MCF 10A (cell line): ENCODE measurements at regions not wholly inside any gene's neighbourhood (a gene's known extent, or its start where the extent isn't known, plus 50 kb on each side); places are given as distances from the start of the nearest gene placed in this dataset.

ENCODE experiments used
- BruUV-seq: library from RNA; stranded (reverse); fragments of 400-500 nt; replicated peaks from 2 replicates; lab custom pipeline; 2021; lab: Mats Ljungman, UMichigan
- CTCF ChIA-PET: fragments of 300-600 bp; sonication (Branson Sonifier 250); formaldehyde crosslinking; extraction: SDS; loops from one replicate; lab custom pipeline; 2021; ENCODE audit warnings: antibody characterized with exemption, inconsistent platforms; lab: Yijun Ruan, JAX
- POLR2A ChIA-PET: fragments of 300-600, 350-650 bp; sonication (Branson Sonifier 250); formaldehyde crosslinking; extraction: SDS; loops from one replicate; lab custom pipeline; 2020; ENCODE audit warnings: antibody characterized with exemption, inconsistent platforms; lab: Yijun Ruan, JAX
- DNase-seq: peaks from one replicate; pipeline ENCODE4 v3.0.0-alpha.2; 2018; ENCODE audit not compliant: unreplicated experiment
- H3K27ac Mint-ChIP-seq: one replicate; pipeline ENCODE4 v1.8.0; 2022; ENCODE audit warnings: mild to moderate bottlenecking, low read depth, mixed read lengths; ENCODE audit not compliant: unreplicated experiment
- H3K27me3 Mint-ChIP-seq: one replicate; pipeline ENCODE4 v1.8.0; 2022; ENCODE audit warnings: mixed read lengths; ENCODE audit not compliant: insufficient read depth, unreplicated experiment
- H3K36me3 Mint-ChIP-seq: one replicate; pipeline ENCODE4 v1.8.0; 2022; ENCODE audit warnings: mild to moderate bottlenecking, moderate library complexity, mixed read lengths; ENCODE audit not compliant: insufficient read depth, unreplicated experiment
- H3K4me1 Mint-ChIP-seq: one replicate; pipeline ENCODE4 v1.8.0; 2022; ENCODE audit warnings: mixed read lengths; ENCODE audit not compliant: insufficient read depth, unreplicated experiment
- H3K4me3 Mint-ChIP-seq: one replicate; pipeline ENCODE4 v1.8.0; 2022; ENCODE audit warnings: mild to moderate bottlenecking, moderate library complexity, mixed read lengths; ENCODE audit not compliant: unreplicated experiment
- H3K9me3 Mint-ChIP-seq: one replicate; pipeline ENCODE4 v1.8.0; 2022; ENCODE audit warnings: mixed read lengths; ENCODE audit not compliant: unreplicated experiment
- intact Hi-C: fragments of 100-400 bp; cut with micrococcal nuclease; formaldehyde crosslinking; loops from 2 replicates; pipeline ENCODE4 v1.14.1; 2022
- TF ChIP-seq, protein P1 (sequence below): fragments of 200-600 bp; IDR thresholded peaks from one replicate; pipeline ENCODE4 v1.8.0; 2022; ENCODE audit warnings: antibody characterized with exemption, mild to moderate bottlenecking; ENCODE audit not compliant: unreplicated experiment

DNA sequence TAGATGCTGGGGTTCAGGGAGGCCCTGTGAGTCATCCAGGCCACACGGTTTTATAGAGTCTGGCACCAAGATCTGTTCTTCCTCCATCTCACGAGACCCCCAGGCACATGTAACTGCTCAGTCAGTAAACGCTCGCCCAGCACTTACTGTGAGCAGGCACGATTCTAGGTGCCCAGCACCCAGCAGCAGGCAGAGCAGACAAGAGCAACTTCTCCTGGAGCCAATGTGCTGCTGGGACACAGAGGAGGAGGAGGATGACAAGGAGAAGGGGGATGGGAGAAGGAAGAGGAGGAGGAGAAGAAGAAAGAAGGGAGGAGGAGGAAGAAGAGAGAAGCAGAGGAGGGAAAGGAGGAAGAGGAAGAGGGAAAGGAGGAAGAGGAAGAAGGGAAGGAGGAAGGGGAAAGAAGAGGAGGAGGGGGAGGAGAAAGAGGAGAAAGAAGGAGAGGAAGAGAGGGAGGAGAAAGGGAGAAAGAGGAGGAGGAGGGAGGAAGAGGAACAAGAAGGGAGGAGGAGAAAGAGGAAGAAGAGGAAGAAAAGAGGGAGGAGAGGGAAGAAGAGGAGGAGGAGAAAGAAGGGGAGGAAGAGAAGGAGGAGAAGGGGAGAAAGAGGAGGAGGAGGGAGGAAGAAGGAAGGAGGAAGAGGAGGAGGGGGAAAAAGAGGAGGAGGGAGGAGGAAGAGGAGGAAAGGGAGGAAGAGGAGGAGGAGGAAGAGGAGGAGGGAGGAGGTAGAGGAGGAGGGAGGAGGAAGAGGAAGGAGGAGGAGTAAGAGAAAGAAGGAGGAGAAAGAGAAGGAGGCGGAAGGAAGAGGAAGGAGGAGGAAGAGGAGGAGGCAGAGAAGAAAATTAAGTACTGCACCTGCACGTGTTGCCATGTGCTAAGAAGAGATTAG is 77.6 kb upstream of the RTL6 start:
- POLR2A ChIA-PET, result no interaction called here
- no peaks in the 10 kb centered on the region for H3K9me3 Mint-ChIP-seq
- peaks cover 42% of the 10 kb centered on the region for H3K27me3 Mint-ChIP-seq
- peaks cover under 1% of the 10 kb centered on the region for H3K36me3 Mint-ChIP-seq
- peaks cover 9% of the 10 kb centered on the region for H3K4me1 Mint-ChIP-seq
- DNase-seq, result no peak
- CTCF ChIA-PET, result no interaction called here
- no peak overlapping the region for H3K4me3 Mint-ChIP-seq
- TF ChIP-seq, protein P1, sequence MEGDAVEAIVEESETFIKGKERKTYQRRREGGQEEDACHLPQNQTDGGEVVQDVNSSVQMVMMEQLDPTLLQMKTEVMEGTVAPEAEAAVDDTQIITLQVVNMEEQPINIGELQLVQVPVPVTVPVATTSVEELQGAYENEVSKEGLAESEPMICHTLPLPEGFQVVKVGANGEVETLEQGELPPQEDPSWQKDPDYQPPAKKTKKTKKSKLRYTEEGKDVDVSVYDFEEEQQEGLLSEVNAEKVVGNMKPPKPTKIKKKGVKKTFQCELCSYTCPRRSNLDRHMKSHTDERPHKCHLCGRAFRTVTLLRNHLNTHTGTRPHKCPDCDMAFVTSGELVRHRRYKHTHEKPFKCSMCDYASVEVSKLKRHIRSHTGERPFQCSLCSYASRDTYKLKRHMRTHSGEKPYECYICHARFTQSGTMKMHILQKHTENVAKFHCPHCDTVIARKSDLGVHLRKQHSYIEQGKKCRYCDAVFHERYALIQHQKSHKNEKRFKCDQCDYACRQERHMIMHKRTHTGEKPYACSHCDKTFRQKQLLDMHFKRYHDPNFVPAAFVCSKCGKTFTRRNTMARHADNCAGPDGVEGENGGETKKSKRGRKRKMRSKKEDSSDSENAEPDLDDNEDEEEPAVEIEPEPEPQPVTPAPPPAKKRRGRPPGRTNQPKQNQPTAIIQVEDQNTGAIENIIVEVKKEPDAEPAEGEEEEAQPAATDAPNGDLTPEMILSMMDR, result no peak
- intact Hi-C loops, result no loop called here
- H3K27ac Mint-ChIP-seq, result no peak overlapping the region
- BruUV-seq, result no TSS peak

DNA sequence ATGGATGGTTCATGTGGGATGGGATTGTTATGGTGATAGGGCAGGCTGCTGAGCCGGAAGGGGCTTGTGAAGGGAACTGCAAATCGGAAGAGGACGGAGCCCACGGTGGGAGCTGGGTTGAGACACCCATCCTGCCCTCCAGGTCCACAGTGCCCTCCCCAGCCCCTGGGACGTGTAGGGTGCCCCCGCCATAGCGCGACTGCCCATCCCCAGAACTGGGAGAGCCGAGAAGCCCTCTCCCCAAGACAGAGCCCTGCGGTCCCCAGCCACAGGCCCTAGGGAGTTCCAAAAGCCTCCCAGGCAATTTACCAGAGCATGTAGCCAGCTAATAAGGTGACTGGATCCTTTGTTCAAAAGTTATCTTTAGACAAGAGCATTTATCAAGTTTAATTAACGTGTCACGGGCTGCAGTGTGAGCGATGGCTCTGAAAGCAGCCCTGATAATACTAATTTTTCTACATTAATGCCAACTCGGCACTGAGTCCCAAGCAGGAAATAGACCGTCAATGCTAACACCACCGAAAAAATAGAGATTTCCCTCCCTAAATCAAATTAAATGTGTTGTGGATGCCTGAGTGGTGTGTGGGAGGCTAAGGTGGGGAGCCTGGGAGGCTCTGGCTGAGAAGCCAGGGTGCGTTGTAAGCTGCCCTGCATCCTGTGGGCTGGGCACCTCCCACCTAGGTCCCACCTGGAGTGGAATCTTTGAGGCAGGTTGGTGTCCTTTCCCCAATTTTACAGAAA is 76.8 kb upstream of the RTL6 start:
- Mint-ChIP-seq H3K36me3 (peaks cover 6% of the 10 kb centered on the region), H3K4me3 (no peak overlapping the region), H3K27me3 (peaks cover 42% of the 10 kb centered on the region), H3K9me3 (no peaks in the 10 kb centered on the region), H3K4me1 (peaks cover 9% of the 10 kb centered on the region), H3K27ac (no peak overlapping the region)
- intact Hi-C loops, result loop anchor here (5.0 kb wide), 1 partner anchor 248 kb away; no protein-coding TSS in a partner anchor
- no TSS peak for BruUV-seq
- POLR2A ChIA-PET, result interaction anchor here (0.6 to 1.0 kb wide), 3 partner anchors 10 to 137 kb away, joined by 3 to 4 read pairs (median 3); no protein-coding TSS in a partner anchor
- CTCF ChIA-PET, result no interaction called here
- TF ChIP-seq, protein P1, result no peak
- DNase-seq, result no peak

DNA sequence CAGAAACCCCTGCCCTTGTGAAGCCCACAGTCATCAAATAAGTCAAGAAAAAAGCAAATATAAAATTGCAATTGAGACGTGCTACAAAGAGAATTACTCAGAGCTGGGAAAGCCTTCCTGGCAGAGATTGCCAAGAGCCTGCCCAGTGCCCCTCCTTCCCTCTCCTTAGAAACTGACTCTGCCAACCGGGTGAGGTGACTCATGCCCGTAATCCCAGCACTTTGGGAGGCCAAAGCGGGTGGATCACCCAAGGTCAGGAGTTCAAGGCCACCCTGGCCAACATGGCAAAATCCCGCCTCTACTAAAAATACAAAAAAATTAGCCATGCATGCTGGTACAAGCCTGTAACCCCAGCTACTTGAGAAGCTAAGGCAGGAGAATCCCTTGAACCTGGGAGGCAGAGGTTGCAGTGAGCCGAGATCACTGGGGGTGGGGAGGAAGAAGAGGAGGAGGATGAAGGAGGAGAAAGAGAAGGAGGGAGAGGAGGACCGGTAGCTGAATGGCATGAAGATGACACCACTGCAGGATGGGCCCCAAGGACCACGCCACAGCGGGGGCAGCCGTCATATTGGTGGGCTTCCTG is 76.1 kb upstream of the RTL6 start:
- CTCF ChIA-PET, result interaction anchor here (0.7 kb wide), 1 partner anchor 268 kb away, joined by 4 read pairs; no protein-coding TSS in a partner anchor
- peaks cover 39% of the 10 kb centered on the region for H3K27me3 Mint-ChIP-seq

More for the DNA sequence above, 76.1 kb upstream of the RTL6 start:
- H3K4me3 Mint-ChIP-seq, result no peak overlapping the region
- TF ChIP-seq, protein P1, result no peak
- intact Hi-C loops, result loop anchor here (5.0 kb wide), 1 partner anchor 247 kb away; no protein-coding TSS in a partner anchor
- H3K4me1 Mint-ChIP-seq, result peaks cover 9% of the 10 kb centered on the region
- DNase-seq, result peak; percentile 96
- POLR2A ChIA-PET, result interaction anchor here (0.6 to 1.0 kb wide), 3 partner anchors 9 to 137 kb away, joined by 3 to 4 read pairs (median 3); no protein-coding TSS in a partner anchor
- no TSS peak for BruUV-seq
- peaks cover 6% of the 10 kb centered on the region for H3K36me3 Mint-ChIP-seq
- no peak overlapping the region for H3K27ac Mint-ChIP-seq
- H3K9me3 Mint-ChIP-seq, result no peaks in the 10 kb centered on the region
